HCT116 (cell line): ENCODE measurements at regions not wholly inside any gene's neighbourhood (a gene's known extent, or its start where the extent isn't known, plus 50 kb on each side); places are given as distances from the start of the nearest gene placed in this dataset.

Experiments
- ATAC-seq: fragments of 200-7000 bp; cut with Tn5 transposase; 2 replicates; pipeline ENCODE4 v1.9.1; 2020; ENCODE audit warnings: mild to moderate bottlenecking, moderate library complexity
- BruUV-seq: library from RNA; stranded (reverse); fragments of 400-500 nt; replicated peaks from 2 replicates; lab custom pipeline; 2021; lab: Mats Ljungman, UMichigan
- CTCF ChIA-PET: fragments of 300-600 bp; sonication (Branson Sonifier 250); formaldehyde crosslinking; loops from one replicate; lab custom pipeline; 2021; ENCODE audit warnings: antibody characterized with exemption; lab: Charles Lee
- POLR2A ChIA-PET: fragments of 300-600, 350-600 bp; sonication (Branson Sonifier 250); formaldehyde crosslinking; loops from one replicate; lab custom pipeline; 2021; ENCODE audit warnings: antibody characterized with exemption; lab: Charles Lee
- RAD21 ChIA-PET, 2 experiments: fragments of 300-600 bp; sonication (Branson Sonifier 250); formaldehyde crosslinking; loops; one replicate each; lab custom pipeline; 2023; ENCODE audit warnings: low total read pairs in 2 of 2; ENCODE audit not compliant: uncharacterized antibody in 2 of 2, unreplicated experiment in 2 of 2, low non-redundant PET in 1 of 2; lab: Charles Lee
- DNase-seq: peaks from one replicate; pipeline ENCODE4 v3.0.0-alpha.2; 2010; ENCODE audit warnings: low read depth, low spot score
- H2AFZ ChIP-seq: fragments of 200-600 bp; shearing (Covaris generic), sonication (generic); 2 replicates; pipeline ENCODE4 v1.6.1; 2017; ENCODE audit warnings: low read depth, mixed run types, mixed read lengths, antibody characterized with exemption, low read length; ENCODE audit not compliant: poor library complexity, severe bottlenecking
- H3K27ac ChIP-seq: 2 replicates; pipeline ENCODE4 v1.5.1; 2012; ENCODE audit warnings: low read depth, low read length
- H3K27me3 ChIP-seq: fragments of 200-600 bp; sonication (generic); 2 replicates; pipeline ENCODE4 v1.6.1; 2016; ENCODE audit warnings: mixed run types, low read length, mixed read lengths; ENCODE audit not compliant: insufficient read depth
- H3K36me3 ChIP-seq, 2 experiments: fragments of 200-500 bp in 1 of 2; fragments of 200-600 bp in 1 of 2; sonication (Bioruptor generic) in 1 of 2; sonication (generic) in 1 of 2; 2 replicates each; pipeline versions ENCODE4 v1.5.1 to v1.6.1; 2014 to 2016; ENCODE audit warnings: low read length in 2 of 2, inconsistent platforms in 1 of 2, mixed read lengths in 1 of 2, mixed run types in 1 of 2; ENCODE audit not compliant: insufficient read depth in 2 of 2, control insufficient read depth in 1 of 2
- H3K4me1 ChIP-seq, 2 experiments: fragments of 200-600 bp in 1 of 2; sonication (generic) in 1 of 2; 2 replicates each; pipeline versions ENCODE4 v1.5.1 to v1.6.1; 2012 to 2017; ENCODE audit warnings: low read length in 2 of 2, inconsistent platforms in 1 of 2, mild to moderate bottlenecking in 1 of 2, mixed read lengths in 1 of 2, mixed run types in 1 of 2, moderate library complexity in 1 of 2; ENCODE audit not compliant: insufficient read depth in 2 of 2, control insufficient read depth in 1 of 2
- H3K4me2 ChIP-seq: fragments of 200-600 bp; sonication (generic); 2 replicates; pipeline ENCODE4 v1.6.1; 2017; ENCODE audit warnings: mixed run types, low read length, mixed read lengths
- H3K4me3 ChIP-seq, 2 experiments: fragments of 200-600 bp in 1 of 2; sonication (generic) in 1 of 2; replicated peaks in 1 of 2; 2 replicates each; pipeline ENCODE4 v1.5.1; 2011 to 2016; ENCODE audit warnings: low read length in 2 of 2, control low read depth in 1 of 2, low read depth in 1 of 2, mild to moderate bottlenecking in 1 of 2, mixed read lengths in 1 of 2, mixed run types in 1 of 2
- H3K79me2 ChIP-seq: fragments of 200-600 bp; sonication (generic); 2 replicates; pipeline ENCODE4 v1.6.1; 2017; ENCODE audit warnings: mild to moderate bottlenecking, mixed run types, low read length, moderate library complexity, mixed read lengths; ENCODE audit not compliant: insufficient read depth
- H3K9ac ChIP-seq: fragments of 200-600 bp; sonication (generic); 2 replicates; pipeline ENCODE4 v1.6.1; 2016; ENCODE audit warnings: low read length, mixed read lengths
- H3K9me2 ChIP-seq: fragments of 200-600 bp; sonication (generic), shearing (Covaris generic); 2 replicates; pipeline ENCODE4 v1.6.1; 2017; ENCODE audit warnings: mixed run types, mild to moderate bottlenecking, moderate library complexity; ENCODE audit not compliant: insufficient read depth
- H3K9me3 ChIP-seq, 2 experiments: fragments of 200-500 bp in 1 of 2; fragments of 200-600 bp in 1 of 2; sonication (Bioruptor generic) in 1 of 2; sonication (generic) in 1 of 2; 2 replicates each; pipeline ENCODE4 v1.6.1; 2014 to 2017; ENCODE audit warnings: low read length in 2 of 2, mixed read lengths in 2 of 2, inconsistent platforms in 1 of 2, low read depth in 1 of 2, mild to moderate bottlenecking in 1 of 2, mixed run types in 1 of 2, moderate library complexity in 1 of 2; ENCODE audit not compliant: control insufficient read depth in 1 of 2, insufficient read depth in 1 of 2
- H4K20me1 ChIP-seq: fragments of 200-600 bp; sonication (generic), shearing (Covaris generic); 2 replicates; pipeline ENCODE4 v1.6.1; 2017; ENCODE audit warnings: mixed run types, mild to moderate bottlenecking, moderate library complexity; ENCODE audit not compliant: insufficient read depth
- CBX3 ChIP-seq: IDR thresholded peaks from 2 replicates; pipeline ENCODE4 v1.6.1; 2012; ENCODE audit warnings: low read depth
- CEBPB ChIP-seq: IDR thresholded peaks from 2 replicates; pipeline ENCODE4 v1.6.1; 2012; ENCODE audit warnings: low read depth
- ELF1 ChIP-seq: IDR thresholded peaks from 2 replicates; pipeline ENCODE4 v1.6.1; 2012; ENCODE audit warnings: low read depth, borderline replicate concordance
- EZH2 ChIP-seq: fragments of 200-600 bp; sonication (generic); IDR thresholded peaks from 2 replicates; pipeline ENCODE4 v1.6.1; 2017; ENCODE audit warnings: antibody characterized with exemption, mixed run types
- EZH2phosphoT487 ChIP-seq: fragments of 200-600 bp; IDR thresholded peaks from 2 replicates; pipeline ENCODE4 v1.6.1; 2018; ENCODE audit warnings: antibody characterized with exemption, borderline replicate concordance
- FOSL1 ChIP-seq: IDR thresholded peaks from 2 replicates; pipeline ENCODE4 v1.6.1; 2012; ENCODE audit warnings: low read depth
- JUND ChIP-seq: IDR thresholded peaks from 2 replicates; pipeline ENCODE4 v1.6.1; 2012
- POLR2A ChIP-seq: IDR thresholded peaks from 2 replicates; pipeline ENCODE4 v1.7.0; 2011; ENCODE audit warnings: borderline replicate concordance; ENCODE audit not compliant: insufficient read depth, insufficient read length; ENCODE audit errors: extremely low read depth
- RAD21 ChIP-seq: IDR thresholded peaks from 2 replicates; pipeline ENCODE4 v1.6.1; 2012; ENCODE audit warnings: low read depth, mild to moderate bottlenecking
- SIN3A ChIP-seq: IDR thresholded peaks from 2 replicates; pipeline ENCODE4 v1.6.1; 2012; ENCODE audit warnings: low read depth
- SRF ChIP-seq: IDR thresholded peaks from 2 replicates; pipeline ENCODE4 v1.6.1; 2012; ENCODE audit warnings: low read depth
- YY1 ChIP-seq: IDR thresholded peaks from 2 replicates; pipeline ENCODE4 v1.6.1; 2011; ENCODE audit warnings: low read length, low read depth, moderate library complexity, mild to moderate bottlenecking; ENCODE audit not compliant: insufficient replicate concordance; ENCODE audit errors: extremely low read depth
- ZFX ChIP-seq: fragments of 450-650 bp; IDR thresholded peaks from 2 replicates; pipeline ENCODE4 v1.6.1; 2017
- intact Hi-C: fragments of 100-400 bp; cut with micrococcal nuclease; formaldehyde crosslinking; loops from 2 replicates; pipeline ENCODE4 v1.10.0; 2022
- TF ChIP-seq, protein P1 (sequence below): IDR thresholded peaks from 2 replicates; pipeline ENCODE4 v1.6.1; 2012
- TF ChIP-seq, protein P2 (sequence below): IDR thresholded peaks from 2 replicates; pipeline ENCODE4 v1.6.1; 2012; ENCODE audit warnings: low read depth

DNA sequence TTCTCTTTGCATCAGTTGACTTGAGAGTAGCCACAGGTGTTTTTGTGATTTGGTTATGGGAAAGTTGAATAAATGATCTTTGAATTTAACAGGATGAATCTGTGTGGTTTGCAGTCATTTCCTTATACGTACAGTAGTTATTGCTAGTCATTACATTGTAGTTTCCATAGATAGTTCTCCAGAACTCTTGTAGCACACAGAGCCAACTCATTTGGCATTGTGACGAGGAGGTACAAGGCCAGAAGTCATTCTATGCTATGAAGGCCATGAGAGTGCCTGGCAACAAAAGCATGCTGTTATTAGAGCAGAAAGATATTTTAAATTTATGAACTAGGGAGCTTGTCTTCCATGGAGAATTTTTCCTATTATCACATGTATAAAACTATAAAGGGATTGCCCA is 973.0 kb upstream of the CHAC2 start:
- RAD21 ChIA-PET, result no interaction called here
- Histone ChIP-seq H3K9me3 (no peaks in the 10 kb centered on the region), H3K79me2 (no peaks in the 10 kb centered on the region), H3K4me1 (no peaks in the 10 kb centered on the region), H3K27me3 (no peaks in the 10 kb centered on the region), H3K27ac (no peak overlapping the region), H4K20me1 (no peaks in the 10 kb centered on the region), H3K9ac (no peak overlapping the region), H3K4me2 (no peak overlapping the region), H3K36me3 (no peaks in the 10 kb centered on the region), H3K9me2 (no peaks in the 10 kb centered on the region), H2AFZ (no peak overlapping the region), H3K4me3 (no peak overlapping the region)
- TF ChIP-seq SIN3A, result no peak
- TF ChIP-seq, protein P1, sequence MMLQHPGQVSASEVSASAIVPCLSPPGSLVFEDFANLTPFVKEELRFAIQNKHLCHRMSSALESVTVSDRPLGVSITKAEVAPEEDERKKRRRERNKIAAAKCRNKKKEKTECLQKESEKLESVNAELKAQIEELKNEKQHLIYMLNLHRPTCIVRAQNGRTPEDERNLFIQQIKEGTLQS, result no peak
- no peak for TF ChIP-seq SRF
- TF ChIP-seq POLR2A, result no peak
- no peak for TF ChIP-seq JUND
- no peak for TF ChIP-seq FOSL1
- no peak for TF ChIP-seq RAD21
- TF ChIP-seq YY1, result no peak
- POLR2A ChIA-PET, result no interaction called here
- no peak for DNase-seq
- CTCF ChIA-PET, result no interaction called here
- no peak for ATAC-seq
- BruUV-seq, result no TSS peak
- intact Hi-C loops, result no loop called here

DNA sequence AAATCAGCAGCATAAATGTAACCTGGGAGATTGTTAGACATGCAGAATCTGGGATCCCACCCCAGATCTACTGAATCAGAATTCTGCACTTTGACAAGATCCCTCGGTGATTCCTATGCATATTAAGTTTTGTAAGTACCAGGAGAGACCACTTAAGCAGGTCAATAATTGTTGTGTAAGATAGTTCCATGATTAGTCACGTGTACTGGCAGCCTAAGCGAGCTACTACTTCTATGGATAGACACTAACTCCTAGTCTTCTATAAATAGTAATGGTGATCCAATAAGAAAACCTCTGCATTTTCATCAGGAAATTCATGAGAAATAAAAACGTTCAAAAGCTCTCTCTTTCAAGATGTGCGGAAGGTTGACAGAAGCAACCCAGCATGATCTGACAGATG is 988.2 kb upstream of the CHAC2 start:
- Histone ChIP-seq H3K9me2 (no peaks in the 10 kb centered on the region), H2AFZ (no peak overlapping the region), H3K27me3 (no peaks in the 10 kb centered on the region), H3K9me3 (no peaks in the 10 kb centered on the region), H3K27ac (no peak overlapping the region), H3K9ac (no peak overlapping the region), H3K36me3 (no peaks in the 10 kb centered on the region), H3K79me2 (no peaks in the 10 kb centered on the region), H4K20me1 (no peaks in the 10 kb centered on the region), H3K4me1 (no peaks in the 10 kb centered on the region), H3K4me3 (no peak overlapping the region), H3K4me2 (no peak overlapping the region)
- no TSS peak for BruUV-seq
- ATAC-seq (no peak), DNase-seq (no peak)
- ChIA-PET POLR2A (no interaction called here), RAD21 (no interaction called here), CTCF (no interaction called here)
- TF ChIP-seq ZFX (no peak), CBX3 (no peak), CEBPB (no peak), EZH2 (no peak), SIN3A (no peak), ELF1 (no peak), FOSL1 (no peak), EZH2phosphoT487 (no peak), RAD21 (no peak), YY1 (no peak), JUND (no peak)
- TF ChIP-seq, protein P1, result no peak
- TF ChIP-seq, protein P2, sequence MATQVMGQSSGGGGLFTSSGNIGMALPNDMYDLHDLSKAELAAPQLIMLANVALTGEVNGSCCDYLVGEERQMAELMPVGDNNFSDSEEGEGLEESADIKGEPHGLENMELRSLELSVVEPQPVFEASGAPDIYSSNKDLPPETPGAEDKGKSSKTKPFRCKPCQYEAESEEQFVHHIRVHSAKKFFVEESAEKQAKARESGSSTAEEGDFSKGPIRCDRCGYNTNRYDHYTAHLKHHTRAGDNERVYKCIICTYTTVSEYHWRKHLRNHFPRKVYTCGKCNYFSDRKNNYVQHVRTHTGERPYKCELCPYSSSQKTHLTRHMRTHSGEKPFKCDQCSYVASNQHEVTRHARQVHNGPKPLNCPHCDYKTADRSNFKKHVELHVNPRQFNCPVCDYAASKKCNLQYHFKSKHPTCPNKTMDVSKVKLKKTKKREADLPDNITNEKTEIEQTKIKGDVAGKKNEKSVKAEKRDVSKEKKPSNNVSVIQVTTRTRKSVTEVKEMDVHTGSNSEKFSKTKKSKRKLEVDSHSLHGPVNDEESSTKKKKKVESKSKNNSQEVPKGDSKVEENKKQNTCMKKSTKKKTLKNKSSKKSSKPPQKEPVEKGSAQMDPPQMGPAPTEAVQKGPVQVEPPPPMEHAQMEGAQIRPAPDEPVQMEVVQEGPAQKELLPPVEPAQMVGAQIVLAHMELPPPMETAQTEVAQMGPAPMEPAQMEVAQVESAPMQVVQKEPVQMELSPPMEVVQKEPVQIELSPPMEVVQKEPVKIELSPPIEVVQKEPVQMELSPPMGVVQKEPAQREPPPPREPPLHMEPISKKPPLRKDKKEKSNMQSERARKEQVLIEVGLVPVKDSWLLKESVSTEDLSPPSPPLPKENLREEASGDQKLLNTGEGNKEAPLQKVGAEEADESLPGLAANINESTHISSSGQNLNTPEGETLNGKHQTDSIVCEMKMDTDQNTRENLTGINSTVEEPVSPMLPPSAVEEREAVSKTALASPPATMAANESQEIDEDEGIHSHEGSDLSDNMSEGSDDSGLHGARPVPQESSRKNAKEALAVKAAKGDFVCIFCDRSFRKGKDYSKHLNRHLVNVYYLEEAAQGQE, result no peak
- intact Hi-C loops, result no loop called here
